ENCODE measurements at regions not wholly inside any gene's neighbourhood (a gene's known extent, or its start where the extent isn't known, plus 50 kb on each side); places are given as distances from the start of the nearest gene placed in this dataset.

GRCh38 chr5:84741056-84741455 is 356.4 kb upstream of the EDIL3 start:
- no peaks in the 10 kb centered on the region for H3K4me1 ChIP-seq (ENCODE audit: control insufficient read depth in 2 of 3, insufficient read depth in 2 of 3, low read depth in 1 of 3, low read length in 3 of 3)
- no peak overlapping the region for H3K27ac ChIP-seq (ENCODE audit: low read depth in 2 of 2, low read length in 2 of 2)
- DNase-seq (no peak), FAIRE-seq (no peak)
- no peak for TF ChIP-seq CTCF (IDR thresholded peaks at IDR 0.05; ENCODE audit: borderline replicate concordance, extremely low read depth, insufficient read depth)
- no peaks in the 10 kb centered on the region for H3K9me3 ChIP-seq (ENCODE audit: control insufficient read depth in 2 of 3, insufficient read depth in 1 of 3, low read length in 3 of 3)
- no peaks in the 10 kb centered on the region for H3K27me3 ChIP-seq (ENCODE audit: control insufficient read depth, insufficient read depth, low read length)
- H3K36me3 ChIP-seq (ENCODE audit: control insufficient read depth in 2 of 3, insufficient read depth in 3 of 3, low read length in 3 of 3), result no peaks in the 10 kb centered on the region
- H3K9ac ChIP-seq (ENCODE audit: low read length in 3 of 3), result no peak overlapping the region
- no peak overlapping the region for H3K4me3 ChIP-seq (ENCODE audit: low read length in 3 of 3)
- intact Hi-C loops (cut with DNase I), result no loop called here

GRCh38 chr5:84729326-84729725 is 344.6 kb upstream of the EDIL3 start:
- Histone ChIP-seq H3K27ac (ENCODE audit: low read depth in 2 of 2, low read length in 2 of 2) (no peak overlapping the region), H3K4me3 (ENCODE audit: low read length in 3 of 3) (no peak overlapping the region), H3K9ac (ENCODE audit: low read length in 3 of 3) (no peak overlapping the region), H3K4me1 (ENCODE audit: control insufficient read depth in 2 of 3, insufficient read depth in 2 of 3, low read depth in 1 of 3, low read length in 3 of 3) (no peaks in the 10 kb centered on the region), H3K27me3 (ENCODE audit: control insufficient read depth, insufficient read depth, low read length) (no peaks in the 10 kb centered on the region), H3K36me3 (ENCODE audit: control insufficient read depth in 2 of 3, insufficient read depth in 3 of 3, low read length in 3 of 3) (no peaks in the 10 kb centered on the region), H3K9me3 (ENCODE audit: control insufficient read depth in 2 of 3, insufficient read depth in 1 of 3, low read length in 3 of 3) (no peaks in the 10 kb centered on the region)
- intact Hi-C loops (cut with DNase I), result no loop called here
- DNase-seq (no peak), FAIRE-seq (no peak)
- no peak for TF ChIP-seq CTCF (IDR thresholded peaks at IDR 0.05; ENCODE audit: borderline replicate concordance, extremely low read depth, insufficient read depth)

GRCh38 chr5:84727708-84728107 is 343.0 kb upstream of the EDIL3 start:
- no peaks in the 10 kb centered on the region for H3K9me3 ChIP-seq (ENCODE audit: control insufficient read depth in 2 of 3, insufficient read depth in 1 of 3, low read length in 3 of 3)
- no peak overlapping the region for H3K27ac ChIP-seq (ENCODE audit: low read depth in 2 of 2, low read length in 2 of 2)
- H3K4me3 ChIP-seq (ENCODE audit: low read length in 3 of 3), result no peak overlapping the region
- intact Hi-C loops (cut with DNase I), result no loop called here
- no peak for FAIRE-seq
- no peaks in the 10 kb centered on the region for H3K27me3 ChIP-seq (ENCODE audit: control insufficient read depth, insufficient read depth, low read length)
- no peak overlapping the region for H3K9ac ChIP-seq (ENCODE audit: low read length in 3 of 3)
- no peak for DNase-seq
- no peak for TF ChIP-seq CTCF (IDR thresholded peaks at IDR 0.05; ENCODE audit: borderline replicate concordance, extremely low read depth, insufficient read depth)
- no peaks in the 10 kb centered on the region for H3K36me3 ChIP-seq (ENCODE audit: control insufficient read depth in 2 of 3, insufficient read depth in 3 of 3, low read length in 3 of 3)
- no peaks in the 10 kb centered on the region for H3K4me1 ChIP-seq (ENCODE audit: control insufficient read depth in 2 of 3, insufficient read depth in 2 of 3, low read depth in 1 of 3, low read length in 3 of 3)

- Histone ChIP-seq H3K27ac (ENCODE audit: low read depth in 2 of 2, low read length in 2 of 2) (no peak overlapping the region), H3K9ac (ENCODE audit: low read length in 3 of 3) (no peak overlapping the region), H3K9me3 (ENCODE audit: control insufficient read depth in 2 of 3, insufficient read depth in 1 of 3, low read length in 3 of 3) (no peaks in the 10 kb centered on the region), H3K36me3 (ENCODE audit: control insufficient read depth in 2 of 3, insufficient read depth in 3 of 3, low read length in 3 of 3) (no peaks in the 10 kb centered on the region), H3K4me3 (ENCODE audit: low read length in 3 of 3) (no peak overlapping the region), H3K27me3 (ENCODE audit: control insufficient read depth, insufficient read depth, low read length) (no peaks in the 10 kb centered on the region), H3K4me1 (ENCODE audit: control insufficient read depth in 2 of 3, insufficient read depth in 2 of 3, low read depth in 1 of 3, low read length in 3 of 3) (no peaks in the 10 kb centered on the region)
- no peak for TF ChIP-seq CTCF (IDR thresholded peaks at IDR 0.05; ENCODE audit: borderline replicate concordance, extremely low read depth, insufficient read depth)
- intact Hi-C loops (cut with DNase I), result no loop called here
- FAIRE-seq, result no peak
- DNase-seq, result no peak
Observed at GRCh38 chr5:84725946-84726570, 341.4 kb upstream of the EDIL3 start.

Data from kidney (tissue), 13 donors.